GM12878 (cell line): ENCODE measurements at regions not wholly inside any gene's neighbourhood (a gene's known extent, or its start where the extent isn't known, plus 50 kb on each side); places are given as distances from the start of the nearest gene placed in this dataset.

ENCODE experiments used
- ATAC-seq: fragments of 200-7000 bp; cut with Tn5 transposase; 3 replicates; pipeline ENCODE4 v1.9.1; 2020; ENCODE audit warnings: mild to moderate bottlenecking, moderate library complexity
- BruUV-seq: library from RNA; stranded (reverse); fragments of 400-500 nt; replicated peaks from 2 replicates; lab custom pipeline; 2021; lab: Mats Ljungman, UMichigan
- CTCF ChIA-PET: fragments of 300-600 bp; sonication (Branson Sonifier 250); formaldehyde crosslinking; extraction: SDS; loops from one replicate; lab custom pipeline; 2021; ENCODE audit warnings: inconsistent platforms; lab: Yijun Ruan, JAX
- POLR2A ChIA-PET: fragments of 350-600 bp; formaldehyde crosslinking; extraction: SDS; loops from one replicate; lab custom pipeline; 2021; ENCODE audit warnings: inconsistent platforms; lab: Charles Lee
- RAD21 ChIA-PET: fragments of 300-600 bp; sonication (Branson Sonifier 250); formaldehyde crosslinking; loops from one replicate; lab custom pipeline; 2023; ENCODE audit warnings: antibody characterized with exemption; ENCODE audit not compliant: unreplicated experiment; lab: Charles Lee
- SMC1A ChIA-PET: fragments of 300-600 bp; sonication (Branson Sonifier 250); formaldehyde crosslinking; loops from one replicate; lab custom pipeline; 2023; ENCODE audit not compliant: unreplicated experiment, uncharacterized antibody; lab: Charles Lee
- DNase-seq: peaks from one replicate; pipeline ENCODE4 v3.0.0-alpha.2; 2011; ENCODE audit warnings: low read depth, low spot score
- FAIRE-seq: peaks from 3 replicates; lab custom pipeline; 2011; peaks lifted over from hg19 to GRCh38; lab: Jason Lieb, UNC
- H2AFZ ChIP-seq: 2 replicates; pipeline ENCODE4 v1.6.0; 2011; ENCODE audit warnings: low read depth, low read length, control low read depth; ENCODE audit not compliant: control insufficient read depth
- H3K27ac ChIP-seq: 2 replicates; pipeline ENCODE4 v1.5.1; 2011; ENCODE audit warnings: control low read depth; ENCODE audit not compliant: control insufficient read depth, insufficient read depth
- H3K27me3 ChIP-seq, 2 experiments: replicated peaks in 1 of 2; 2 replicates each; pipeline versions ENCODE4 v1.6.0 to v1.6.1; 2011; ENCODE audit warnings: low read length in 1 of 2; ENCODE audit not compliant: control insufficient read depth in 2 of 2, insufficient read depth in 2 of 2
- H3K36me3 ChIP-seq, 2 experiments: 2 replicates each; pipeline ENCODE4 v1.5.1; 2011; ENCODE audit warnings: low read length in 1 of 2; ENCODE audit not compliant: control insufficient read depth in 2 of 2, insufficient read depth in 2 of 2
- H3K4me1 ChIP-seq: 2 replicates; pipeline ENCODE4 v1.6.1; 2011; ENCODE audit warnings: mild to moderate bottlenecking, low read length, moderate library complexity, mixed read lengths; ENCODE audit not compliant: control insufficient read depth, insufficient read depth
- H3K4me2 ChIP-seq: 2 replicates; pipeline ENCODE4 v1.6.0; 2011; ENCODE audit warnings: control low read depth; ENCODE audit not compliant: control insufficient read depth, insufficient read depth
- H3K4me3 ChIP-seq: fragments of 200-600 bp; sonication (generic); 2 replicates; pipeline ENCODE4 v1.5.1; 2016
- H3K79me2 ChIP-seq: 2 replicates; pipeline ENCODE4 v1.6.0; 2011; ENCODE audit warnings: low read length; ENCODE audit not compliant: control insufficient read depth, insufficient read depth
- H3K9ac ChIP-seq: 2 replicates; pipeline ENCODE4 v1.8.0; 2011; ENCODE audit warnings: low read length, control low read depth, mixed read lengths; ENCODE audit not compliant: control insufficient read depth, insufficient read depth
- H3K9me3 ChIP-seq: replicated peaks from 3 replicates; pipeline ENCODE4 v1.5.1; 2011; ENCODE audit warnings: mild to moderate bottlenecking, low read length; ENCODE audit not compliant: control insufficient read depth, insufficient read depth
- H4K20me1 ChIP-seq: 2 replicates; pipeline ENCODE4 v1.6.0; 2011; ENCODE audit not compliant: control insufficient read depth, insufficient read depth
- ASH2L ChIP-seq: fragments of 300-600, 200-600 bp; sonication (generic); IDR thresholded peaks from 2 replicates; pipeline ENCODE4 v1.6.1; 2017; ENCODE audit warnings: low read depth, mild to moderate bottlenecking, borderline replicate concordance
- FOS ChIP-seq: IDR thresholded peaks from 3 replicates; pipeline ENCODE4 v1.6.1; 2011; ENCODE audit warnings: borderline replicate concordance; ENCODE audit not compliant: insufficient read length; ENCODE audit errors: extremely low read depth
- HSF1 ChIP-seq: fragments of 150-350 bp; IDR thresholded peaks from 2 replicates; pipeline ENCODE4 v1.6.1; 2014; ENCODE audit warnings: mild to moderate bottlenecking, low read depth, low read length
- IKZF2 ChIP-seq, 2 experiments: fragments of 450-650 bp; IDR thresholded peaks; 2 replicates each; pipeline ENCODE4 v1.6.1; 2017; ENCODE audit warnings: mild to moderate bottlenecking in 2 of 2, moderate library complexity in 2 of 2
- NFIC ChIP-seq: IDR thresholded peaks from 2 replicates; pipeline ENCODE4 v1.6.1; 2012; ENCODE audit warnings: low read depth, mild to moderate bottlenecking, inconsistent platforms, low read length, moderate library complexity
- PAX8 ChIP-seq: fragments of 450-650 bp; IDR thresholded peaks from 2 replicates; pipeline ENCODE4 v1.6.1; 2017; ENCODE audit warnings: mild to moderate bottlenecking, moderate library complexity
- PRDM15 ChIP-seq: fragments of 450-650 bp; formaldehyde crosslinking; IDR thresholded peaks from 2 replicates; pipeline ENCODE4 v1.4.0; 2020; ENCODE audit warnings: mild to moderate bottlenecking, moderate library complexity
- RBBP5 ChIP-seq: fragments of 200-600 bp; sonication (generic); conservative IDR thresholded peaks from 2 replicates; pipeline ENCODE4 v1.6.1; 2016
- RCOR1 ChIP-seq: conservative IDR thresholded peaks from 2 replicates; pipeline ENCODE4 v1.6.1; 2012; ENCODE audit warnings: low read depth, low read length, improper control_type of control experiment
- TARDBP ChIP-seq: IDR thresholded peaks from 2 replicates; pipeline ENCODE4 v1.6.1; 2016; ENCODE audit warnings: borderline replicate concordance
- ZNF687 ChIP-seq: fragments of 450-650 bp; IDR thresholded peaks from 2 replicates; pipeline ENCODE4 v1.6.1; 2017; ENCODE audit warnings: mild to moderate bottlenecking, moderate library complexity
- ZSCAN29 ChIP-seq: fragments of 450-650 bp; IDR thresholded peaks from 2 replicates; pipeline ENCODE4 v1.6.1; 2017; ENCODE audit warnings: mild to moderate bottlenecking, moderate library complexity
- WGBS: methylation state at CpG from one replicate; pipeline ENCODE4 v1.1.6; 2016; ENCODE audit warnings: low lambda C conversion rate; ENCODE audit not compliant: insufficient replicate concordance, insufficient coverage; ENCODE audit errors: missing lambda C conversion rate; 5-methylcytosine and 5-hydroxymethylcytosine counted together
- in situ Hi-C: fragments of 300-500 bp; cut with MboI; formaldehyde crosslinking; loops from 9 replicates; pipeline ENCODE4 v1.14.3; 2018; ENCODE audit warnings: mixed read lengths
- intact Hi-C: fragments of 100-400 bp; cut with micrococcal nuclease; formaldehyde crosslinking; loops from one replicate; pipeline ENCODE4 v1.14.2; 2022; ENCODE audit not compliant: unreplicated experiment

- 0% methylated on average over 4 of the region's 4 CpGs for WGBS
- Histone ChIP-seq H3K9me3 (no peaks in the 10 kb centered on the region), H3K9ac (no peak overlapping the region), H3K79me2 (no peaks in the 10 kb centered on the region), H3K4me1 (no peaks in the 10 kb centered on the region), H2AFZ (no peak overlapping the region), H3K36me3 (no peaks in the 10 kb centered on the region), H3K27ac (no peak overlapping the region), H4K20me1 (no peaks in the 10 kb centered on the region), H3K4me3 (no peak overlapping the region), H3K4me2 (no peak overlapping the region), H3K27me3 (no peaks in the 10 kb centered on the region; a peak in 1 of 4 replicates)
- intact Hi-C loops (no loop called here), in situ Hi-C loops (no loop called here)
- TF ChIP-seq IKZF2 (IDR thresholded peaks at IDR 0.05) (no peak), RCOR1 (no peak), TARDBP (no peak), FOS (no peak), ZSCAN29 (no peak), ZNF687 (no peak), HSF1 (no peak), RBBP5 (no peak), NFIC (no peak), ASH2L (no peak), PAX8 (no peak), PRDM15 (no peak)
- DNase-seq (no peak), FAIRE-seq (no peak), ATAC-seq (no peak)
- CTCF ChIA-PET: no interaction called here
- BruUV-seq: no TSS peak
- POLR2A ChIA-PET: no interaction called here
- RAD21 ChIA-PET: no interaction called here
- SMC1A ChIA-PET: no interaction called here
Measured at GRCh38 chr15:77921664-77922063, 155.8 kb downstream of the TBC1D2B start.
